GM18951 (cell line): ENCODE measurements at regions not wholly inside any gene's neighbourhood (a gene's known extent, or its start where the extent isn't known, plus 50 kb on each side); places are given as distances from the start of the nearest gene placed in this dataset.

ENCODE experiments used
- POLR2A ChIP-seq: IDR thresholded peaks from 4 replicates; pipeline ENCODE4 v1.6.1; 2011; ENCODE audit warnings: mild to moderate bottlenecking; ENCODE audit not compliant: insufficient read length, insufficient read depth; ENCODE audit errors: extremely low read depth
- in situ Hi-C: fragments of 300-500 bp; cut with MboI; formaldehyde crosslinking; loops from one replicate; pipeline ENCODE4 v1.12.0; 2022; ENCODE audit warnings: low sequenced_read_pairs, mixed read lengths, inconsistent platforms; ENCODE audit not compliant: unreplicated experiment

- no peak for TF ChIP-seq POLR2A
- in situ Hi-C loops = no loop called here
These were observed 134.7 kb downstream of the LYPLAL1 start for GRCh38 chr1:219308367-219308766.

GRCh38 chr1:219304227-219305226 lies 130.8 kb downstream of the LYPLAL1 start:
- no peak for TF ChIP-seq POLR2A
- in situ Hi-C loops = no loop called here

- in situ Hi-C loops = no loop called here
- no peak for TF ChIP-seq POLR2A
These were observed 129.0 kb downstream of the LYPLAL1 start for GRCh38 chr1:219302697-219303096.

GRCh38 chr1:219299420-219299819 lies 125.7 kb downstream of the LYPLAL1 start:
- in situ Hi-C loops = no loop called here
- no peak for TF ChIP-seq POLR2A

- TF ChIP-seq POLR2A = no peak
- in situ Hi-C loops = no loop called here
These were observed 125.0 kb downstream of the LYPLAL1 start for GRCh38 chr1:219298571-219299148.

- in situ Hi-C loops = no loop called here
- TF ChIP-seq POLR2A = no peak
These were observed 123.0 kb downstream of the LYPLAL1 start for GRCh38 chr1:219296430-219297355.

GRCh38 chr1:219294251-219294650 lies 120.6 kb downstream of the LYPLAL1 start:
- in situ Hi-C loops = no loop called here
- no peak for TF ChIP-seq POLR2A

GRCh38 chr1:219293410-219293809 lies 119.7 kb downstream of the LYPLAL1 start:
- no peak for TF ChIP-seq POLR2A
- in situ Hi-C loops = no loop called here

GRCh38 chr1:219292999-219293398 lies 119.3 kb downstream of the LYPLAL1 start:
- in situ Hi-C loops = no loop called here
- TF ChIP-seq POLR2A = no peak

- in situ Hi-C loops = no loop called here
- TF ChIP-seq POLR2A = no peak
These were observed 118.7 kb downstream of the LYPLAL1 start for GRCh38 chr1:219292341-219292740.

GRCh38 chr1:219289171-219289570 lies 115.5 kb downstream of the LYPLAL1 start:
- no peak for TF ChIP-seq POLR2A
- in situ Hi-C loops = no loop called here

GRCh38 chr1:219283541-219283940 lies 109.9 kb downstream of the LYPLAL1 start:
- no peak for TF ChIP-seq POLR2A
- in situ Hi-C loops = no loop called here

- in situ Hi-C loops = no loop called here
- no peak for TF ChIP-seq POLR2A
These were observed 108.2 kb downstream of the LYPLAL1 start for GRCh38 chr1:219281831-219282230.

- no peak for TF ChIP-seq POLR2A
- in situ Hi-C loops = no loop called here
These were observed 105.5 kb downstream of the LYPLAL1 start for GRCh38 chr1:219279017-219279770.
